Sigmoid colon (tissue), 6 donors: ENCODE measurements at regions not wholly inside any gene's neighbourhood (a gene's known extent, or its start where the extent isn't known, plus 50 kb on each side); places are given as distances from the start of the nearest gene placed in this dataset.

Experiments
- DNase-seq: peaks from one replicate; pipeline ENCODE4 v3.0.0-alpha.2; 2019
- H3K27ac ChIP-seq, 4 donors: fragments of 200-600 bp; sonication (generic); one replicate each; pipeline ENCODE4 v1.5.1; 2016 to 2019; ENCODE audit warnings: mild to moderate bottlenecking in 1 of 4
- H3K27me3 ChIP-seq, 3 donors: fragments of 200-600 bp; sonication (generic); one replicate each; pipeline ENCODE4 v1.5.1; 2019; ENCODE audit warnings: mild to moderate bottlenecking in 1 of 3
- H3K36me3 ChIP-seq, 4 donors: fragments of 200-600 bp; sonication (generic); one replicate each; pipeline ENCODE4 v1.5.1; 2016 to 2019
- H3K4me1 ChIP-seq, 4 donors: fragments of 200-600 bp; sonication (generic); one replicate each; pipeline ENCODE4 v1.5.1; 2017 to 2019
- H3K4me3 ChIP-seq, 4 donors: fragments of 200-600 bp; sonication (generic); one replicate each; pipeline ENCODE4 v1.5.1; 2017 to 2019; ENCODE audit warnings: mild to moderate bottlenecking in 2 of 4, moderate library complexity in 1 of 4
- H3K9me3 ChIP-seq, 4 donors: fragments of 200-600 bp in 3 of 4; sonication (generic) in 3 of 4; one replicate each; pipeline versions ENCODE4 v1.5.1 to v1.6.1; 2013 to 2019
- EP300 ChIP-seq, 4 donors: sonication (generic); formaldehyde crosslinking; IDR thresholded peaks; one replicate each; pipeline ENCODE4 v1.6.1; 2017; ENCODE audit warnings: antibody characterized with exemption in 4 of 4
- POLR2A ChIP-seq, 2 donors: fragments of 450-650 bp; IDR thresholded peaks; one replicate each; pipeline ENCODE4 v1.6.1; 2016; ENCODE audit warnings: antibody characterized with exemption in 2 of 2, mild to moderate bottlenecking in 2 of 2, moderate library complexity in 2 of 2
- POLR2AphosphoS5 ChIP-seq, 4 donors: sonication (generic); formaldehyde crosslinking; IDR thresholded peaks; one replicate each; pipeline ENCODE4 v1.6.1; 2017; ENCODE audit warnings: antibody characterized with exemption in 4 of 4
- WGBS, 2 donors: extraction: QIAGEN DNeasy Blood & Tissue Kit; methylation state at CpG; one replicate each; pipeline ENCODE4 v1.1.7; 2013; 5-methylcytosine and 5-hydroxymethylcytosine counted together
- intact Hi-C: fragments of 100-400 bp; cut with DNase I; formaldehyde crosslinking; loops from one replicate; pipeline ENCODE4 v1.15.1; 2023
- TF ChIP-seq, protein P1 (sequence below), 4 experiments: fragments of 450-650 bp in 3 of 4; fragments of 200-600 bp in 1 of 4; IDR thresholded peaks; one replicate each; pipeline ENCODE4 v1.5.1; 2016 to 2019; ENCODE audit warnings: antibody characterized with exemption in 4 of 4, mild to moderate bottlenecking in 3 of 4, moderate library complexity in 2 of 4
- donor health status: healthy with polysubstance abuse.
- donor health status: healthy.

GRCh38 chr2:181341855-181342600, 115.2 kb upstream of the ITGA4 start:
- H3K4me3 ChIP-seq: no peak overlapping the region
- 72 to 95% methylated on average over 2 of the region's 2 CpGs for WGBS, 2 donors
- no peak overlapping the region for H3K27ac ChIP-seq
- TF ChIP-seq, protein P1, sequence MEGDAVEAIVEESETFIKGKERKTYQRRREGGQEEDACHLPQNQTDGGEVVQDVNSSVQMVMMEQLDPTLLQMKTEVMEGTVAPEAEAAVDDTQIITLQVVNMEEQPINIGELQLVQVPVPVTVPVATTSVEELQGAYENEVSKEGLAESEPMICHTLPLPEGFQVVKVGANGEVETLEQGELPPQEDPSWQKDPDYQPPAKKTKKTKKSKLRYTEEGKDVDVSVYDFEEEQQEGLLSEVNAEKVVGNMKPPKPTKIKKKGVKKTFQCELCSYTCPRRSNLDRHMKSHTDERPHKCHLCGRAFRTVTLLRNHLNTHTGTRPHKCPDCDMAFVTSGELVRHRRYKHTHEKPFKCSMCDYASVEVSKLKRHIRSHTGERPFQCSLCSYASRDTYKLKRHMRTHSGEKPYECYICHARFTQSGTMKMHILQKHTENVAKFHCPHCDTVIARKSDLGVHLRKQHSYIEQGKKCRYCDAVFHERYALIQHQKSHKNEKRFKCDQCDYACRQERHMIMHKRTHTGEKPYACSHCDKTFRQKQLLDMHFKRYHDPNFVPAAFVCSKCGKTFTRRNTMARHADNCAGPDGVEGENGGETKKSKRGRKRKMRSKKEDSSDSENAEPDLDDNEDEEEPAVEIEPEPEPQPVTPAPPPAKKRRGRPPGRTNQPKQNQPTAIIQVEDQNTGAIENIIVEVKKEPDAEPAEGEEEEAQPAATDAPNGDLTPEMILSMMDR (IDR thresholded peaks at IDR 0.05): no peak
- no peak for TF ChIP-seq POLR2AphosphoS5 (IDR thresholded peaks at IDR 0.05)
- TF ChIP-seq EP300 (IDR thresholded peaks at IDR 0.05): no peak
- TF ChIP-seq POLR2A (IDR thresholded peaks at IDR 0.05): no peak
- no peaks in the 10 kb centered on the region for H3K9me3 ChIP-seq
- intact Hi-C loops: no loop called here
- H3K27me3 ChIP-seq: no peaks in the 10 kb centered on the region
- no peaks in the 10 kb centered on the region for H3K36me3 ChIP-seq
- H3K4me1 ChIP-seq: no peaks in the 10 kb centered on the region
- DNase-seq: no peak

GRCh38 chr2:181348107-181348837, 108.9 kb upstream of the ITGA4 start:
- Histone ChIP-seq H3K9me3 (no peaks in the 10 kb centered on the region), H3K27me3 (no peaks in the 10 kb centered on the region), H3K4me3 (no peak overlapping the region), H3K27ac (no peak overlapping the region), H3K4me1 (no peaks in the 10 kb centered on the region), H3K36me3 (no peaks in the 10 kb centered on the region)
- TF ChIP-seq, protein P1 (IDR thresholded peaks at IDR 0.05): no peak
- TF ChIP-seq POLR2AphosphoS5 (IDR thresholded peaks at IDR 0.05): no peak
- no peak for TF ChIP-seq POLR2A (IDR thresholded peaks at IDR 0.05)
- TF ChIP-seq EP300 (IDR thresholded peaks at IDR 0.05): no peak
- DNase-seq: no peak
- intact Hi-C loops: no loop called here

- no peak overlapping the region for H3K27ac ChIP-seq
- no peaks in the 10 kb centered on the region for H3K36me3 ChIP-seq
- H3K27me3 ChIP-seq: no peaks in the 10 kb centered on the region
- 71 to 94% methylated on average over 1 of the region's 1 CpG for WGBS, 2 donors
- intact Hi-C loops: no loop called here
- TF ChIP-seq POLR2A (IDR thresholded peaks at IDR 0.05) (no peak), POLR2AphosphoS5 (IDR thresholded peaks at IDR 0.05) (no peak), EP300 (IDR thresholded peaks at IDR 0.05) (no peak)
- TF ChIP-seq, protein P1 (IDR thresholded peaks at IDR 0.05): no peak
- H3K4me3 ChIP-seq: no peak overlapping the region
- DNase-seq: no peak
- H3K4me1 ChIP-seq: no peaks in the 10 kb centered on the region
- H3K9me3 ChIP-seq: no peaks in the 10 kb centered on the region
Observed at GRCh38 chr2:181352158-181352557, 105.0 kb upstream of the ITGA4 start.

GRCh38 chr2:181354626-181355025, 102.6 kb upstream of the ITGA4 start:
- H3K36me3 ChIP-seq: no peaks in the 10 kb centered on the region
- H3K27ac ChIP-seq: no peak overlapping the region
- intact Hi-C loops: no loop called here
- no peak overlapping the region for H3K4me3 ChIP-seq
- H3K27me3 ChIP-seq: no peaks in the 10 kb centered on the region
- WGBS, 2 donors: 93 to 95% methylated on average over 3 of the region's 3 CpGs
- H3K4me1 ChIP-seq: no peaks in the 10 kb centered on the region
- DNase-seq: no peak
- no peak for TF ChIP-seq POLR2A (IDR thresholded peaks at IDR 0.05)
- no peak for TF ChIP-seq EP300 (IDR thresholded peaks at IDR 0.05)
- H3K9me3 ChIP-seq: no peaks in the 10 kb centered on the region

DNA sequence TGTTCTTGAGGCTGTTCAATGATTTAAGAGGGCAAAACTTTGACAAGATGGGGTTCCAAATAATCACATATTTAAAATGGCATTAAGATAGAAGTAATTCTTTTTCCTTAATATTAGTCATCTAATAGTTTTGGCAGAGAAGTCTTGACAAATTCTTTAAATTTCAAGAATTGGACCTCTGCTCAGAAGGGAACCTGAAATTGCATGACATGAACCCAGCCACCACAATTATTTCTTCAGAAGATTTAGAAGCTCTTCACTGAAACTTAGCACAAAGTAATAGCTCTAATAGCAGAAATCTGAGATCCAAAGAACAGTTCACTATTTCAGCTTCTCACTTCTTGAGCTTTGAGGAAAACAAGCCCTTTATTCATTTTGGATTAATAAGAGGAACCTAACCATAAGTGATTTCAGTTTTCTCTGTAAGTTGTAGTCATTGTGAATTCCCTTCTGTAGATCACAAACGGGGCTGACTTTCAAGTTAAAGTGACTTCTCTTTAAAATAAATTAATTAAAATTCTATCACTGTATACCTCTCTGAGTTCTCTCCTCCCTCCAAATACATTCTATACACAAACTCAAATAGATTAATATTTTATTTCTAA, 100.6 kb upstream of the ITGA4 start:
- TF ChIP-seq EP300 (IDR thresholded peaks at IDR 0.05) (no peak), POLR2AphosphoS5 (IDR thresholded peaks at IDR 0.05) (no peak)
- TF ChIP-seq, protein P1 (IDR thresholded peaks at IDR 0.05): no peak
- no peak for DNase-seq
- Histone ChIP-seq H3K4me1 (no peaks in the 10 kb centered on the region), H3K9me3 (no peaks in the 10 kb centered on the region), H3K36me3 (no peaks in the 10 kb centered on the region), H3K27ac (no peak overlapping the region), H3K4me3 (no peak overlapping the region), H3K27me3 (no peaks in the 10 kb centered on the region)
- 78 to 85% methylated on average over 1 of the region's 1 CpG for WGBS, 2 donors
- intact Hi-C loops: no loop called here
